HEK293 (cell line): ENCODE measurements at regions not wholly inside any gene's neighbourhood (a gene's known extent, or its start where the extent isn't known, plus 50 kb on each side); places are given as distances from the start of the nearest gene placed in this dataset.

ENCODE experiments used
- CTCF ChIP-seq: fragments of 450-650 bp; formaldehyde crosslinking; IDR thresholded peaks from 2 replicates; pipeline ENCODE4 v1.5.1; 2016; ENCODE audit warnings: missing biosample characterization, missing genetic modification characterization
- GFI1B ChIP-seq: fragments of 450-650 bp; formaldehyde crosslinking; IDR thresholded peaks from 2 replicates; pipeline ENCODE4 v1.5.1; 2016; ENCODE audit warnings: missing biosample characterization, missing genetic modification characterization
- GLI4 ChIP-seq: fragments of 450-650 bp; formaldehyde crosslinking; IDR thresholded peaks from 2 replicates; pipeline ENCODE4 v1.5.1; 2016; ENCODE audit warnings: missing biosample characterization, missing genetic modification characterization
- PRDM4 ChIP-seq: fragments of 450-650 bp; formaldehyde crosslinking; IDR thresholded peaks from 2 replicates; pipeline ENCODE4 v1.5.1; 2017; ENCODE audit warnings: missing biosample characterization, missing genetic modification characterization
- TCF7L2 ChIP-seq: IDR thresholded peaks from 2 replicates; pipeline ENCODE4 v1.6.1; 2011; ENCODE audit warnings: low read depth, mild to moderate bottlenecking, inconsistent platforms, low read length, moderate library complexity, borderline replicate concordance
- TSHZ1 ChIP-seq: fragments of 450-650 bp; formaldehyde crosslinking; IDR thresholded peaks from 2 replicates; pipeline ENCODE4 v1.5.1; 2016; ENCODE audit warnings: missing biosample characterization, missing genetic modification characterization, borderline replicate concordance
- WT1 ChIP-seq: fragments of 450-650 bp; formaldehyde crosslinking; IDR thresholded peaks from 2 replicates; pipeline ENCODE4 v1.5.1; 2016; ENCODE audit warnings: missing biosample characterization, missing genetic modification characterization
- ZBTB26 ChIP-seq: fragments of 450-650 bp; formaldehyde crosslinking; optimal IDR thresholded peaks from 2 replicates; pipeline ENCODE3; 2016; ENCODE audit warnings: missing biosample characterization, mild to moderate bottlenecking, missing genetic modification characterization
- ZNF138 ChIP-seq: fragments of 450-650 bp; formaldehyde crosslinking; IDR thresholded peaks from 2 replicates; pipeline ENCODE4 v1.5.1; 2016; ENCODE audit warnings: missing biosample characterization, missing genetic modification characterization, borderline replicate concordance
- ZNF280C ChIP-seq: fragments of 450-650 bp; formaldehyde crosslinking; IDR thresholded peaks from 2 replicates; pipeline ENCODE4 v1.5.1; 2016; ENCODE audit warnings: missing biosample characterization, missing genetic modification characterization
- ZNF302 ChIP-seq: fragments of 450-650 bp; formaldehyde crosslinking; IDR thresholded peaks from 2 replicates; pipeline ENCODE4 v1.5.1; 2016; ENCODE audit warnings: missing biosample characterization, missing genetic modification characterization, low read depth
- ZNF335 ChIP-seq: fragments of 450-650 bp; formaldehyde crosslinking; conservative IDR thresholded peaks from 2 replicates; pipeline ENCODE4 v1.5.1; 2016; ENCODE audit warnings: missing biosample characterization, missing genetic modification characterization
- ZNF558 ChIP-seq: fragments of 450-650 bp; formaldehyde crosslinking; IDR thresholded peaks from 2 replicates; pipeline ENCODE4 v1.5.1; 2016; ENCODE audit warnings: missing biosample characterization, missing genetic modification characterization
- ZNF843 ChIP-seq: fragments of 450-650 bp; formaldehyde crosslinking; IDR thresholded peaks from 2 replicates; pipeline ENCODE4 v1.5.1; 2016; ENCODE audit warnings: missing biosample characterization, missing genetic modification characterization

- TF ChIP-seq PRDM4 (tag by site-specific recombination) = no peak
- TF ChIP-seq TSHZ1 (tag by site-specific recombination) = no peak
- TF ChIP-seq ZNF280C (tag by site-specific recombination) = no peak
- TF ChIP-seq GLI4 (tag by site-specific recombination) = no peak
- TF ChIP-seq ZNF302 (tag by site-specific recombination) = no peak
- TF ChIP-seq ZNF558 (tag by site-specific recombination) = no peak
- TF ChIP-seq CTCF (tag by site-specific recombination) = no peak
- TF ChIP-seq TCF7L2 = no peak
- no peak for TF ChIP-seq ZBTB26 (tag by site-specific recombination)
- no peak for TF ChIP-seq ZNF335 (tag by site-specific recombination)
- no peak for TF ChIP-seq ZNF138 (tag by site-specific recombination)
- TF ChIP-seq WT1 (tag by site-specific recombination) = no peak
- no peak for TF ChIP-seq ZNF843
- TF ChIP-seq GFI1B = no peak
These were observed 101.6 kb upstream of the SPRY4 start for GRCh38 chr5:142426129-142427014.
